Colonic mucosa (tissue), 4 donors: ENCODE measurements at regions not wholly inside any gene's neighbourhood (a gene's known extent, or its start where the extent isn't known, plus 50 kb on each side); places are given as distances from the start of the nearest gene placed in this dataset.

Experiments
- DNase-seq: peaks from one replicate; pipeline ENCODE4 v3.0.0-alpha.2; 2020
- H3K27ac ChIP-seq: fragments of 200-600 bp; one replicate; pipeline ENCODE4 v1.8.0; 2021
- H3K27me3 ChIP-seq: fragments of 200-600 bp; one replicate; pipeline ENCODE4 v1.8.0; 2021
- H3K36me3 ChIP-seq: fragments of 200-600 bp; one replicate; pipeline ENCODE4 v1.8.0; 2021
- H3K4me1 ChIP-seq: fragments of 200-600 bp; one replicate; pipeline ENCODE4 v1.8.0; 2021; ENCODE audit warnings: mild to moderate bottlenecking
- H3K4me3 ChIP-seq: fragments of 200-600 bp; one replicate; pipeline ENCODE4 v1.8.0; 2021
- H3K9ac ChIP-seq, 2 donors: one replicate each; pipeline ENCODE4 v1.7.0; 2013; ENCODE audit warnings: control low read depth in 2 of 2, low read depth in 2 of 2, low read length in 2 of 2
- H3K9me3 ChIP-seq: fragments of 200-600 bp; one replicate; pipeline ENCODE4 v1.8.0; 2021
- intact Hi-C: fragments of 100-400 bp; cut with DNase I; formaldehyde crosslinking; loops from one replicate; pipeline ENCODE4 v1.14.1; 2022
- TF ChIP-seq, protein P1 (sequence below): fragments of 200-600 bp; IDR thresholded peaks from one replicate; pipeline ENCODE4 v1.8.0; 2022; ENCODE audit warnings: antibody characterized with exemption, mild to moderate bottlenecking
- donor health status: healthy.
- donor health status: DM: no; HTN: no; CAD: no.
- donor health status: DM: no; HTN: no; CAD: no.

DNA sequence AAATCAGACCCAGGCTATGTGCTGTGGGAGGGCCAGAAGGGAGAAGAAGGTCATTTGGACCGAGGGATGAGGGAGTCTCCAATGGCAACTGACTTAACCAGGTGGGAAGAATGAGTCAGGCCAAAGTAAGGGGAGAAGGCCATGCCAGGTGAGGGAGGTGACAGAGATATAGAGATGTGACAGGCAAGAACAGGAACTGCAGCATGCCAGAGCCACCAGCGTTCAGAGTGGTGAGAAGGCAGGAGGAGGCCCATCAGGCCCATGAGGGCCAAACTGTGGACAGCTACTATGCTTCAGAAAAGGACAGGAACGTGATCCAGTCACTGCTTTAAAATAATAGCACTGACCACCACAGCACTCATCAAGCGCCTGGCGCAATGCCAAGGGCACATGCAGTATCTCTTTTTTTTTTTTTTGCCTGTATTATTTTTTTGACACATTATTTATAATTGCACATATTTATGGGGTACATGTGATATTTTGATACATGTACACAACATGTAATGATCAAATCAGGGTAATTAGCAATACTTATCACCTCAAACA is 154.3 kb upstream of the IGF1R start:
- no peak overlapping the region for H3K4me3 ChIP-seq
- H3K27me3 ChIP-seq: no peaks in the 10 kb centered on the region
- intact Hi-C loops: no loop called here
- no peaks in the 10 kb centered on the region for H3K36me3 ChIP-seq
- DNase-seq: no peak
- no peaks in the 10 kb centered on the region for H3K9me3 ChIP-seq
- TF ChIP-seq, protein P1, sequence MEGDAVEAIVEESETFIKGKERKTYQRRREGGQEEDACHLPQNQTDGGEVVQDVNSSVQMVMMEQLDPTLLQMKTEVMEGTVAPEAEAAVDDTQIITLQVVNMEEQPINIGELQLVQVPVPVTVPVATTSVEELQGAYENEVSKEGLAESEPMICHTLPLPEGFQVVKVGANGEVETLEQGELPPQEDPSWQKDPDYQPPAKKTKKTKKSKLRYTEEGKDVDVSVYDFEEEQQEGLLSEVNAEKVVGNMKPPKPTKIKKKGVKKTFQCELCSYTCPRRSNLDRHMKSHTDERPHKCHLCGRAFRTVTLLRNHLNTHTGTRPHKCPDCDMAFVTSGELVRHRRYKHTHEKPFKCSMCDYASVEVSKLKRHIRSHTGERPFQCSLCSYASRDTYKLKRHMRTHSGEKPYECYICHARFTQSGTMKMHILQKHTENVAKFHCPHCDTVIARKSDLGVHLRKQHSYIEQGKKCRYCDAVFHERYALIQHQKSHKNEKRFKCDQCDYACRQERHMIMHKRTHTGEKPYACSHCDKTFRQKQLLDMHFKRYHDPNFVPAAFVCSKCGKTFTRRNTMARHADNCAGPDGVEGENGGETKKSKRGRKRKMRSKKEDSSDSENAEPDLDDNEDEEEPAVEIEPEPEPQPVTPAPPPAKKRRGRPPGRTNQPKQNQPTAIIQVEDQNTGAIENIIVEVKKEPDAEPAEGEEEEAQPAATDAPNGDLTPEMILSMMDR: no peak
- no peaks in the 10 kb centered on the region for H3K4me1 ChIP-seq
- H3K9ac ChIP-seq: no peak overlapping the region
- no peak overlapping the region for H3K27ac ChIP-seq

DNA sequence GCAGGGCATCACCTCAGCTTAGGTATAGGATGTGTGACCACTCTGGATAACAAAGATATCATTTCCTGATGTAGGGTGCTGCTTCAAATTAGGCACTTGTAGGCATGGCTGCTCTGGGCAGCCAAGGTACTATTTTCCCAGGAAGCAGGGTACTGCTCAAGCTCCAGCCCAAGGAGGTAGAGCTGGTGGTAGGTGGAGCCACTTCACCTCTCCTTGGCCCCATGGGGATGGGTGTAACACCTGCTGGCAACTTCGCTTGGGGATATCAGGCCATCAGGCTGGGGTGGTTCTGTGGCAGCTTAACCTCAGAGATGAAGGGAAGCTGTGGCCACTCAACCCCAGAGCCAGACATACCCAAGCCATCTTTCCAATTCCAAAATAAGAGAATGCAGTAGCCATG is 147.1 kb upstream of the IGF1R start:
- TF ChIP-seq, protein P1: no peak

GRCh38 chr15:98501632-98502031 is 146.7 kb upstream of the IGF1R start:
- Histone ChIP-seq H3K9me3 (no peaks in the 10 kb centered on the region), H3K27ac (no peak overlapping the region), H3K36me3 (no peaks in the 10 kb centered on the region), H3K9ac (no peak overlapping the region), H3K4me1 (no peaks in the 10 kb centered on the region), H3K27me3 (no peaks in the 10 kb centered on the region), H3K4me3 (no peak overlapping the region)
- intact Hi-C loops: no loop called here
- TF ChIP-seq, protein P1: no peak
- no peak for DNase-seq

More for the DNA sequence above, 147.1 kb upstream of the IGF1R start:
- DNase-seq: no peak
- H3K36me3 ChIP-seq: no peaks in the 10 kb centered on the region
- no peaks in the 10 kb centered on the region for H3K9me3 ChIP-seq
- no peaks in the 10 kb centered on the region for H3K4me1 ChIP-seq
- intact Hi-C loops: no loop called here
- H3K27ac ChIP-seq: no peak overlapping the region
- H3K9ac ChIP-seq: no peak overlapping the region
- H3K4me3 ChIP-seq: no peak overlapping the region
- no peaks in the 10 kb centered on the region for H3K27me3 ChIP-seq

DNA sequence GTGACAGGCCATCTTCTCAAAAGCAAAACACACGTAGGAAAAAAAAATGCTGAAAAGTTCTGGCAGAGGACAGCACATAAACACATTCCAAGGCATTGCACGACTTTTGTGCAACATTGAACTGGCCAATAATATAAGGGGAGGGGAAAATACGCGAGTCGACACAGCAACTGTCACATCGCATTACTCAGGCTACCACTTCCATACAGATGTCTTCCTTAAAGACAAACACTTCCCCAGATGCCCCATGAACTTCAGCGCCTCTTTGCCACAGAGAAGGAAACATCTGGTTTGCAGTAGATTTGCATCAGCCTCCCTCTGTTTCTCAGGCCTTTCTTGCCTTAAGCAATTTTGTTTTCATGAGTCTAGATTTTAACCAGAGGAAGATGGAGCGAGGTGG is 144.4 kb upstream of the IGF1R start:
- Histone ChIP-seq H3K9me3 (no peaks in the 10 kb centered on the region), H3K27me3 (no peaks in the 10 kb centered on the region), H3K9ac (no peak overlapping the region), H3K36me3 (no peaks in the 10 kb centered on the region), H3K4me3 (no peak overlapping the region), H3K27ac (no peak overlapping the region), H3K4me1 (no peaks in the 10 kb centered on the region)
- intact Hi-C loops: no loop called here
- TF ChIP-seq, protein P1: no peak
- DNase-seq: no peak

- no peaks in the 10 kb centered on the region for H3K4me1 ChIP-seq
- no peak overlapping the region for H3K9ac ChIP-seq
- no peaks in the 10 kb centered on the region for H3K27me3 ChIP-seq
- H3K36me3 ChIP-seq: no peaks in the 10 kb centered on the region
- H3K9me3 ChIP-seq: no peaks in the 10 kb centered on the region
- TF ChIP-seq, protein P1: no peak
- intact Hi-C loops: no loop called here
- no peak for DNase-seq
- no peak overlapping the region for H3K4me3 ChIP-seq
- no peak overlapping the region for H3K27ac ChIP-seq
These were observed 143.3 kb upstream of the IGF1R start for GRCh38 chr15:98504998-98505397.
